SU-DHL-6 (cell line): ENCODE measurements at regions not wholly inside any gene's neighbourhood (a gene's known extent, or its start where the extent isn't known, plus 50 kb on each side); places are given as distances from the start of the nearest gene placed in this dataset.

ENCODE experiments used
- H2AFZ ChIP-seq: fragments of 200-600 bp; sonication (generic); 2 replicates; pipeline ENCODE4 v1.6.1; 2014; ENCODE audit warnings: low read depth, mild to moderate bottlenecking, moderate library complexity, mixed read lengths, antibody characterized with exemption, low read length; ENCODE audit not compliant: severe bottlenecking
- H3F3A ChIP-seq: fragments of 200-600 bp; shearing (Covaris generic); 2 replicates; pipeline ENCODE4 v1.6.0; 2016; ENCODE audit warnings: antibody characterized with exemption, mild to moderate bottlenecking; ENCODE audit not compliant: insufficient read depth
- H3K27ac ChIP-seq: fragments of 200-600 bp; sonication (generic); 2 replicates; pipeline ENCODE4 v1.5.1; 2016; ENCODE audit warnings: low read depth, mild to moderate bottlenecking, low read length, moderate library complexity, mixed read lengths
- H3K27me3 ChIP-seq: fragments of 200-600 bp; sonication (generic), shearing (Covaris generic); 2 replicates; pipeline ENCODE4 v1.6.0; 2014; ENCODE audit warnings: mild to moderate bottlenecking, low read length
- H3K36me3 ChIP-seq: fragments of 200-600 bp; sonication (generic); 2 replicates; pipeline ENCODE4 v1.6.1; 2014; ENCODE audit warnings: mild to moderate bottlenecking, low read length, mixed read lengths
- H3K4me2 ChIP-seq: fragments of 300-600, 200-600 bp; shearing (Covaris generic), sonication (generic); 2 replicates; pipeline ENCODE4 v1.6.0; 2014; ENCODE audit warnings: low read length, low read depth, mild to moderate bottlenecking; ENCODE audit not compliant: poor library complexity, severe bottlenecking
- H3K4me3 ChIP-seq: fragments of 200-600 bp; sonication (generic); 2 replicates; pipeline ENCODE4 v1.5.1; 2014; ENCODE audit warnings: antibody characterized with exemption, low read length, mild to moderate bottlenecking, mixed read lengths; ENCODE audit not compliant: insufficient read depth, poor library complexity, severe bottlenecking
- H3K79me2 ChIP-seq: fragments of 200-600 bp; sonication (generic); 2 replicates; pipeline ENCODE4 v1.6.1; 2014; ENCODE audit warnings: mild to moderate bottlenecking, low read length, moderate library complexity; ENCODE audit not compliant: insufficient read depth
- H3K9ac ChIP-seq: fragments of 200-600 bp; sonication (generic); 2 replicates; pipeline ENCODE4 v1.7.0; 2014; ENCODE audit warnings: mild to moderate bottlenecking, low read length
- H3K9me2 ChIP-seq: fragments of 200-600 bp; sonication (generic); replicated peaks from 2 replicates; pipeline ENCODE4 v1.6.1; 2014; ENCODE audit warnings: low read length; ENCODE audit not compliant: insufficient read depth
- H3K9me3 ChIP-seq: fragments of 200-600 bp; sonication (generic); 2 replicates; pipeline ENCODE4 v1.6.1; 2014; ENCODE audit warnings: low read length, mixed read lengths; ENCODE audit not compliant: insufficient read depth
- H4K20me1 ChIP-seq: fragments of 200-600 bp; sonication (generic); 2 replicates; pipeline ENCODE4 v1.6.1; 2014; ENCODE audit warnings: low read depth, mild to moderate bottlenecking, antibody characterized with exemption, low read length, moderate library complexity, mixed read lengths
- CTCF ChIP-seq: fragments of 200-600 bp; sonication (generic); IDR thresholded peaks from one replicate; pipeline ENCODE4 v1.5.1; 2017; ENCODE audit warnings: antibody characterized with exemption, mild to moderate bottlenecking, low read length, moderate library complexity; ENCODE audit not compliant: insufficient read depth, poor library complexity, severe bottlenecking
- EZH2phosphoT487 ChIP-seq: fragments of 200-600 bp; sonication (generic), shearing (Covaris generic); conservative IDR thresholded peaks from 2 replicates; pipeline ENCODE4 v1.6.1; 2018; ENCODE audit warnings: mild to moderate bottlenecking, antibody characterized with exemption, low read length, moderate library complexity, mixed read lengths

- TF ChIP-seq CTCF, result no peak
- Histone ChIP-seq H3K9me2 (no peaks in the 10 kb centered on the region), H3K4me2 (no peak overlapping the region), H3K36me3 (no peaks in the 10 kb centered on the region), H3K27me3 (no peaks in the 10 kb centered on the region), H3K79me2 (no peaks in the 10 kb centered on the region), H3K4me3 (no peak overlapping the region), H3K9ac (no peak overlapping the region), H3K27ac (no peak overlapping the region), H2AFZ (no peak overlapping the region), H4K20me1 (no peaks in the 10 kb centered on the region), H3K9me3 (no peaks in the 10 kb centered on the region), H3F3A (no peaks in the 10 kb centered on the region)
Measured at GRCh38 chr6:108766419-108766818, 81.8 kb upstream of the ARMC2 start.

- no peaks in the 10 kb centered on the region for H3F3A ChIP-seq
- H4K20me1 ChIP-seq, result no peaks in the 10 kb centered on the region
- H3K27ac ChIP-seq, result no peak overlapping the region
- H2AFZ ChIP-seq, result no peak overlapping the region
- H3K4me2 ChIP-seq, result no peak overlapping the region
- H3K9me3 ChIP-seq, result no peaks in the 10 kb centered on the region
- H3K9ac ChIP-seq, result no peak overlapping the region
- H3K9me2 ChIP-seq, result no peaks in the 10 kb centered on the region
- H3K27me3 ChIP-seq, result no peaks in the 10 kb centered on the region
- no peaks in the 10 kb centered on the region for H3K36me3 ChIP-seq
- H3K4me3 ChIP-seq, result no peak overlapping the region
- no peaks in the 10 kb centered on the region for H3K79me2 ChIP-seq
- TF ChIP-seq EZH2phosphoT487 (no peak), CTCF (no peak)
Measured at GRCh38 chr6:108766886-108767285, 81.3 kb upstream of the ARMC2 start.

- no peak overlapping the region for H2AFZ ChIP-seq
- H3K27me3 ChIP-seq, result no peaks in the 10 kb centered on the region
- H3K9ac ChIP-seq, result no peak overlapping the region
- no peaks in the 10 kb centered on the region for H3K9me2 ChIP-seq
- no peaks in the 10 kb centered on the region for H3K36me3 ChIP-seq
- H3K79me2 ChIP-seq, result no peaks in the 10 kb centered on the region
- H4K20me1 ChIP-seq, result no peaks in the 10 kb centered on the region
- H3K27ac ChIP-seq, result no peak overlapping the region
- no peak overlapping the region for H3K4me3 ChIP-seq
- no peaks in the 10 kb centered on the region for H3K9me3 ChIP-seq
- TF ChIP-seq CTCF (no peak), EZH2phosphoT487 (no peak)
- no peaks in the 10 kb centered on the region for H3F3A ChIP-seq
- H3K4me2 ChIP-seq, result no peak overlapping the region
Measured at GRCh38 chr6:108767418-108768165, 80.6 kb upstream of the ARMC2 start.

GRCh38 chr6:108768166-108768555, 80.1 kb upstream of the ARMC2 start:
- TF ChIP-seq CTCF (no peak), EZH2phosphoT487 (no peak)
- H3K36me3 ChIP-seq, result no peaks in the 10 kb centered on the region
- no peak overlapping the region for H3K9ac ChIP-seq
- no peak overlapping the region for H2AFZ ChIP-seq
- no peaks in the 10 kb centered on the region for H3F3A ChIP-seq
- H3K79me2 ChIP-seq, result no peaks in the 10 kb centered on the region
- no peak overlapping the region for H3K4me2 ChIP-seq
- H3K4me3 ChIP-seq, result no peak overlapping the region
- no peaks in the 10 kb centered on the region for H3K9me3 ChIP-seq
- no peaks in the 10 kb centered on the region for H4K20me1 ChIP-seq
- H3K27ac ChIP-seq, result no peak overlapping the region
- H3K9me2 ChIP-seq, result no peaks in the 10 kb centered on the region
- H3K27me3 ChIP-seq, result no peaks in the 10 kb centered on the region
